NB4 (cell line): ENCODE measurements at regions not wholly inside any gene's neighbourhood (a gene's known extent, or its start where the extent isn't known, plus 50 kb on each side); places are given as distances from the start of the nearest gene placed in this dataset.

Source experiments
- CTCF ChIP-seq: IDR thresholded peaks from one replicate; pipeline ENCODE4 v1.5.1; 2012; ENCODE audit warnings: low read depth, low read length
- POLR2A ChIP-seq: IDR thresholded peaks from 2 replicates; pipeline ENCODE4 v1.6.1; 2011; ENCODE audit warnings: mild to moderate bottlenecking; ENCODE audit not compliant: insufficient read length; ENCODE audit errors: extremely low read depth

DNA sequence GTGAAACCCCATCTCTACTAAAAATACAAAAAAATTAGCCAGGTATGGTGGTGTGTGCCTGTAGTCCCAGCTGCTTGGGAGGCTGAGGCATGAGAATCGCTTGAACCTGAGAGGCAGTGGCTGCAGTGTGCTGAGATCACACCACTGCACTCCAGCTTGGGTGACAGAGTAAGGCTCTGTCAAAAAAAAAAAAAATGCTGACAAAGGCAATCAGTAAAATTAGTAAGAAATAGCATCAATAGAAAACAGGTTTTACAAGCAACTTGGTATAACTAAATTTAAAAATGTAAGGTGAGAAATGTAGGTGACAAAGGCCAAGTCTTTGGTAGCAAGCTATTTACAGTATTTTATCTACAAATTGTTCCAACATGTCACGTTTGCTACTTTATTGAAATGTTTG lies 421.4 kb upstream of the RGPD4 start:
- TF ChIP-seq CTCF: no peak
- no peak for TF ChIP-seq POLR2A
